HL-60 (cell line): ENCODE measurements at regions not wholly inside any gene's neighbourhood (a gene's known extent, or its start where the extent isn't known, plus 50 kb on each side); places are given as distances from the start of the nearest gene placed in this dataset.

Experiments used
- DNase-seq, 2 experiments: peaks; one replicate each; pipeline ENCODE4 v3.0.0-alpha.2; 2010 to 2020; ENCODE audit warnings: low read depth in 1 of 2, low spot score in 1 of 2
- H3K27ac ChIP-seq: fragments of 250-450 bp; sonication (Bioruptor Pico); replicated peaks from 2 replicates; pipeline ENCODE4 v1.5.1; 2020; ENCODE audit warnings: mild to moderate bottlenecking, moderate library complexity
- H3K27me3 ChIP-seq: fragments of 250-450 bp; sonication (Bioruptor Pico); 2 replicates; pipeline ENCODE4 v1.5.1; 2021; ENCODE audit warnings: mild to moderate bottlenecking, moderate library complexity; ENCODE audit not compliant: insufficient read depth, poor library complexity, severe bottlenecking
- H3K4me3 ChIP-seq: replicated peaks from 2 replicates; pipeline ENCODE4 v1.5.1; 2011; ENCODE audit warnings: mild to moderate bottlenecking, control low read depth, low read length; ENCODE audit not compliant: insufficient read depth
- CTCF ChIP-seq: IDR thresholded peaks from one replicate; pipeline ENCODE4 v1.5.1; 2011; ENCODE audit warnings: low read length, control low read depth, inconsistent platforms; ENCODE audit not compliant: insufficient read depth
- GABPA ChIP-seq: IDR thresholded peaks from 2 replicates; pipeline ENCODE4 v1.6.1; 2012; ENCODE audit warnings: low read depth
- POLR2AphosphoS5 ChIP-seq: IDR thresholded peaks from 2 replicates; pipeline ENCODE4 v1.6.1; 2012; ENCODE audit warnings: low read depth
- REST ChIP-seq: IDR thresholded peaks from 2 replicates; pipeline ENCODE4 v1.6.1; 2012; ENCODE audit warnings: low read depth; ENCODE audit not compliant: insufficient replicate concordance
- SPI1 ChIP-seq: IDR thresholded peaks from 2 replicates; pipeline ENCODE4 v1.6.1; 2012; ENCODE audit warnings: low read depth, mild to moderate bottlenecking, borderline replicate concordance

- Histone ChIP-seq H3K27me3 (no peaks in the 10 kb centered on the region), H3K4me3 (no peak overlapping the region), H3K27ac (no peak overlapping the region)
- DNase-seq, result no peak
- TF ChIP-seq SPI1, result no peak
Measured at GRCh38 chr6:99080191-99080590, 132.4 kb upstream of the FBXL4 start.

GRCh38 chr6:99079058-99079457 lies 131.3 kb upstream of the FBXL4 start:
- no peaks in the 10 kb centered on the region for H3K27me3 ChIP-seq
- no peak for DNase-seq
- TF ChIP-seq CTCF, result no peak
- H3K27ac ChIP-seq, result no peak overlapping the region
- H3K4me3 ChIP-seq, result no peak overlapping the region

- TF ChIP-seq POLR2AphosphoS5 (no peak), REST (no peak), CTCF (no peak), GABPA (no peak), SPI1 (no peak)
- Histone ChIP-seq H3K4me3 (no peak overlapping the region), H3K27me3 (no peaks in the 10 kb centered on the region), H3K27ac (no peak overlapping the region)
- no peak for DNase-seq
Measured at GRCh38 chr6:99073223-99073622, 125.5 kb upstream of the FBXL4 start.

- no peak for DNase-seq
- Histone ChIP-seq H3K4me3 (no peak overlapping the region), H3K27ac (no peak overlapping the region), H3K27me3 (peaks cover 8% of the 10 kb centered on the region)
- TF ChIP-seq SPI1 (no peak), REST (no peak), GABPA (no peak), CTCF (no peak), POLR2AphosphoS5 (no peak)
Measured at GRCh38 chr6:99066044-99066443, 118.3 kb upstream of the FBXL4 start.
